Adrenal gland (tissue), 9 donors: ENCODE measurements at regions not wholly inside any gene's neighbourhood (a gene's known extent, or its start where the extent isn't known, plus 50 kb on each side); places are given as distances from the start of the nearest gene placed in this dataset.
"Not testable (repeated sequence)": the region's sequence is repeated elsewhere in the genome, so short reads cannot be mapped to it uniquely, and the experiment has no call there.

Source experiments
- DNase-seq, 7 donors: peaks; one replicate each; pipeline ENCODE4 v3.0.0-alpha.2; 2019 to 2020
- H3K27ac ChIP-seq, 5 donors: fragments of 200-600 bp; sonication (generic) in 4 of 5; 1 replicate in 3 of 5; 2 replicates in 2 of 5; pipeline versions ENCODE4 v1.5.1 to v1.8.0; 2016 to 2020; ENCODE audit warnings: mild to moderate bottlenecking in 1 of 5
- H3K27me3 ChIP-seq: fragments of 200-600 bp; 2 replicates; pipeline ENCODE4 v1.8.0; 2021
- H3K36me3 ChIP-seq, 2 donors: fragments of 200-600 bp; replicated peaks in 1 of 2; 1 replicate in 1 of 2; 2 replicates in 1 of 2; pipeline versions ENCODE4 v1.5.1 to v1.8.0; 2018 to 2022
- H3K4me1 ChIP-seq, 2 donors: fragments of 200-600 bp; replicated peaks in 1 of 2; 1 replicate in 1 of 2; 2 replicates in 1 of 2; pipeline versions ENCODE4 v1.5.1 to v1.8.0; 2018 to 2021
- H3K4me3 ChIP-seq, 4 donors: fragments of 200-600 bp; sonication (generic) in 3 of 4; one replicate each; pipeline ENCODE4 v1.5.1; 2016 to 2018
- H3K9me3 ChIP-seq, 3 donors: fragments of 200-600 bp; sonication (generic) in 1 of 3; replicated peaks in 1 of 3; 1 replicate in 2 of 3; 2 replicates in 1 of 3; pipeline versions ENCODE4 v1.5.1 to v1.8.0; 2016 to 2021
- POLR2A ChIP-seq, 2 donors: fragments of 450-650 bp; IDR thresholded peaks; one replicate each; pipeline ENCODE4 v1.6.1; 2017; ENCODE audit warnings: antibody characterized with exemption in 2 of 2, mild to moderate bottlenecking in 2 of 2, moderate library complexity in 1 of 2
- WGBS, 4 donors: extraction: QIAGEN DNeasy Blood & Tissue Kit in 2 of 4; methylation state at CpG; one replicate each; pipeline versions ENCODE4 v1.1.5 to v1.1.7; 2013 to 2017; 5-methylcytosine and 5-hydroxymethylcytosine counted together
- intact Hi-C, 2 donors: fragments of 100-400 bp; cut with DNase I; formaldehyde crosslinking; loops; one replicate each; pipeline versions ENCODE4 v1.14.1 to v1.15.0; 2022 to 2023
- TF ChIP-seq, protein P1 (sequence below), 6 experiments: fragments of 450-650 bp in 4 of 6; fragments of 200-600 bp in 2 of 6; sonication (generic) in 1 of 6; IDR thresholded peaks; 1 replicate in 5 of 6; 2 replicates in 1 of 6; pipeline versions ENCODE4 v1.5.1 to v1.8.0; 2016 to 2021; ENCODE audit warnings: antibody characterized with exemption in 6 of 6, mild to moderate bottlenecking in 2 of 6, moderate library complexity in 1 of 6
- donor health status: healthy with polysubstance abuse.
- donor health status: Bipolar disorder and iron deficiency.
- donor health status: DM: yes; HTN: yes; CAD: no.
- donor health status: DM: no; HTN: no; CAD: no.
- donor health status: DM: no; HTN: no; CAD: no.

DNA sequence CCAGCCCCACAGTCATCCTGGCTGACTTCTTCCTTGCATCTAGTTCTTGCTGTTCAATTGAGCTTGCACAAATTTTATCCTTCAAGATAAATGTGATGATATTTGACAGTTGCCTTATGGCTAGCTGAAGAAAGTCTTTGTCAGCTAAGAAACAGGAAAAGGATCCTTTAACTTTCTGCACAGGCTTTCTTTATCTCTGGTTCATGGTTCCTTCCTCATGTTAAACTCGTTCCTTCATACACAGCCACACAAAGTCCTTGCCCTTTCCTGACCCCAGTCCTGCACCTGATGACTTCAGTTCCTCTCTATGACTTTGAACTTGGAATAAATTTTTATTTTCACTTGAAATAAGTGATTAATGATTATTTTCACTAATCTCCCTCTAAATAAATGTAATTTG, 132.5 kb upstream of the PRSS3 start:
- H3K36me3 ChIP-seq, result no peaks in the 10 kb centered on the region
- H3K27me3 ChIP-seq, result no peaks in the 10 kb centered on the region
- 26 to 38% (median 33%) methylated on average over 1 of the region's 1 CpG for WGBS, 4 donors
- intact Hi-C loops, result no loop called here
- DNase-seq, result no peak
- H3K27ac ChIP-seq, result no peak overlapping the region
- TF ChIP-seq, protein P1, sequence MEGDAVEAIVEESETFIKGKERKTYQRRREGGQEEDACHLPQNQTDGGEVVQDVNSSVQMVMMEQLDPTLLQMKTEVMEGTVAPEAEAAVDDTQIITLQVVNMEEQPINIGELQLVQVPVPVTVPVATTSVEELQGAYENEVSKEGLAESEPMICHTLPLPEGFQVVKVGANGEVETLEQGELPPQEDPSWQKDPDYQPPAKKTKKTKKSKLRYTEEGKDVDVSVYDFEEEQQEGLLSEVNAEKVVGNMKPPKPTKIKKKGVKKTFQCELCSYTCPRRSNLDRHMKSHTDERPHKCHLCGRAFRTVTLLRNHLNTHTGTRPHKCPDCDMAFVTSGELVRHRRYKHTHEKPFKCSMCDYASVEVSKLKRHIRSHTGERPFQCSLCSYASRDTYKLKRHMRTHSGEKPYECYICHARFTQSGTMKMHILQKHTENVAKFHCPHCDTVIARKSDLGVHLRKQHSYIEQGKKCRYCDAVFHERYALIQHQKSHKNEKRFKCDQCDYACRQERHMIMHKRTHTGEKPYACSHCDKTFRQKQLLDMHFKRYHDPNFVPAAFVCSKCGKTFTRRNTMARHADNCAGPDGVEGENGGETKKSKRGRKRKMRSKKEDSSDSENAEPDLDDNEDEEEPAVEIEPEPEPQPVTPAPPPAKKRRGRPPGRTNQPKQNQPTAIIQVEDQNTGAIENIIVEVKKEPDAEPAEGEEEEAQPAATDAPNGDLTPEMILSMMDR (IDR thresholded peaks at IDR 0.05), result no peak
- no peak for TF ChIP-seq POLR2A (IDR thresholded peaks at IDR 0.05)
- no peaks in the 10 kb centered on the region for H3K4me1 ChIP-seq
- H3K9me3 ChIP-seq, result no peaks in the 10 kb centered on the region
- no peak overlapping the region for H3K4me3 ChIP-seq

DNA sequence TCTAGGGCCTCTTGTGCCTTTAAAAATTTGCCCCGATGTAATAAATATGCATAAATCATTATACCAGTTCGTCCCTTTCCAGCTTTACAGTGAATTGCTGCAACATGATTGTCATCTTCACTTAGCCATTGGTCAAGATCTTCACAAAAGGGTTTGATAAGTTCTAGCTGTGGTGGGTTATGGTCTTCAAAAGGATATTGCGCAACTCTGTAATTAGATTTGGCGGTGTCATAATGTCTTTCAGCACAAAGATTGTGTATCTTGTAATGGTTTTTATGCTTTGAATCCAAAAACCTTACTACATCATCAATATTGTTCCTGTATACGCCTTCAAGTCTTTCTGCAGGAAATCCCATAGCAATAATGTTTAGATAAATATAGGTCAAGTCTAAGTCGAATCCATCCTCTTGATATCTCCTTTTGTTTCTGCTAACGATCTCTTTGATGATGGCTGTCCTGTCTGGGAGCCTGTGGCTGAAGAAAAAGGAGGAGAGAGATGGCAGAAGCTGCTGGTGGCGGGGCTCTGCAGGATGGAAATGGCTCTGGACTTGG, 119.1 kb upstream of the PRSS3 start:
- intact Hi-C loops, H3K4me1 ChIP-seq, H3K36me3 ChIP-seq, DNase-seq, H3K9me3 ChIP-seq: not testable (repeated sequence)
- Histone ChIP-seq H3K4me3 (peak overlapping the region in 1 of 4 donors; percentile 46), H3K27ac (peak overlapping the region in 2 of 5 donors; percentile 51 to 74), H3K27me3 (peaks cover 18% of the 10 kb centered on the region)
- WGBS, 4 donors, result 32 to 39% (median 34%) methylated on average over 7 to 8 of the region's 8 CpGs

DNA sequence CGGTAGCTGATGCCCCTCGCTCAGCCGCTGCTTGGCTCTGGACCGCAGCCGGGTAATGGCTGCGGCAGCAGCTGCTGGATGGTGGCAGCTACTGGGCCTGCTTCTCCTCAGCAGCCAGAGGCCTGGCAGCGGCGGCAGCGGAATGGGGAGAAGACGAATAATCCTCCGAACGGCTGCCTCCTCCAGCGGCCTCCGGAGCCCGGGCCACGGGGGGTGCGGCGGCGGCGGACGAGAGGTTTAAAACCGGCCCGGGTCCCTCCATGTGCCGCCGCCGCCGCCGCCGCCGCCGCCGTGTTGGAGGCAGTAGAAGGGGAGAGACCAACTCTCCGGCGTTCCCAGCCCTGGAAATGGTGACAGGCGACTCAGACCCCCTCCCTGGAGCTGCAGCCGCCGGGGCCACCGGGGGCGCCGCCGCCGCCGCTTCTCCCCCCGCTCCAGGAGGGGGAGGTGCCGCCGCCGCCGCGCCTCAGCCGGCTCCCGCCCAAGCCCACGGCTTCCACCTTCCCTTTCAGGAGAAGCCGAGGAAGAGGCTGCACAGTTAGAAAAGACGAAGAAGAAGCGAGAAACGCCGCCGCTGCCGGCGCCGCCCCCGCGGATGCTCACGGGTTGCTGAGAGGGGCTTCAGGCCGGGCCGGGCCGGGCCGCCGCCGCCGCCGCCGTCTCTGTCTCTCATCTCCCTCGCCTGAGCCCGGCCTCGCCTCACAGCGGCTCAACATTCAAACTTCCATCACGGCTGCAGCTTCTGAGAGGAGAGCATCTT, 118.4 kb upstream of the PRSS3 start:
- intact Hi-C loops, result no loop called here

DNA sequence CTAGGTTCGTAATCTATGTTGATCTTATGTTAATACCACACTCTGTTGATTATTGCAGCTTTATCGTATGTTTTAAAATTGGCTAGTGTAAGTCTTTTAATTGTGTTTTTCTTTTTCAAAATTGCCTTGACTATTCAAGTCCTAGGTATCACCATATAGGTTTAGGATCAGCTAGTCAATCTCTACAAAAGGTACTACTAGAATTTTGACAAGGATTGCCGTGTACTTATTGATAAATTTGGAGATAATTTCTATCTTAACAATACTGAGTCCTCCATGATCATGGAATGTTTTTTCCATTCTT, 117.9 kb upstream of the PRSS3 start:
- TF ChIP-seq, protein P1 (IDR thresholded peaks at IDR 0.05), result no peak
- no peak for TF ChIP-seq POLR2A (IDR thresholded peaks at IDR 0.05)
- peaks cover 0 to 4% of the 10 kb centered on the region in 2 donors for H3K4me1 ChIP-seq
- H3K27ac ChIP-seq, result no peak overlapping the region
- peaks cover 0 to 5% (median 0%) of the 10 kb centered on the region in 3 donors for H3K9me3 ChIP-seq
- no peak for DNase-seq
- no peaks in the 10 kb centered on the region for H3K36me3 ChIP-seq
- intact Hi-C loops, result no loop called here
- 40 to 57% (median 46%) methylated on average over 3 of the region's 3 CpGs for WGBS, 4 donors
- peak overlapping the region in 2 of 4 donors; percentile 46 to 54 for H3K4me3 ChIP-seq
- peaks cover 18% of the 10 kb centered on the region for H3K27me3 ChIP-seq

More for the DNA sequence above, 118.4 kb upstream of the PRSS3 start:
- H3K27me3 ChIP-seq, result peaks cover 18% of the 10 kb centered on the region
- no peaks in the 10 kb centered on the region for H3K36me3 ChIP-seq
- peaks cover 0 to 4% of the 10 kb centered on the region in 2 donors for H3K4me1 ChIP-seq
- H3K9me3 ChIP-seq, result peaks cover 0 to 5% (median 0%) of the 10 kb centered on the region in 3 donors
- no peak for TF ChIP-seq POLR2A (IDR thresholded peaks at IDR 0.05)
- TF ChIP-seq, protein P1 (IDR thresholded peaks at IDR 0.05), result no peak
- H3K27ac ChIP-seq, result peak overlapping the region in 2 of 5 donors; percentile 51 to 74
- peak overlapping the region in 2 of 4 donors; percentile 46 to 54 for H3K4me3 ChIP-seq
- DNase-seq, result peak in 6 of 7 donors; percentile 3 to 51 (median 18)
- 1 to 12% (median 2%) methylated on average over 21 to 78 of the region's 78 CpGs for WGBS, 4 donors
